HepG2 (cell line): ENCODE measurements at regions not wholly inside any gene's neighbourhood (a gene's known extent, or its start where the extent isn't known, plus 50 kb on each side); places are given as distances from the start of the nearest gene placed in this dataset.

Experiments used
- ATAC-seq: fragments of 200-7000 bp; cut with Tn5 transposase; 3 replicates; pipeline ENCODE4 v1.9.1; 2020; ENCODE audit warnings: mild to moderate bottlenecking, moderate library complexity
- BruUV-seq: library from RNA; stranded (reverse); fragments of 400-500 nt; replicated peaks from 2 replicates; lab custom pipeline; 2021; lab: Mats Ljungman, UMichigan
- CTCF ChIA-PET: fragments of 300-600 bp; formaldehyde crosslinking; extraction: SDS; loops from one replicate; lab custom pipeline; 2021; ENCODE audit warnings: low total read pairs, inconsistent platforms, low intra/inter-chr PET ratio; lab: Yijun Ruan, JAX
- POLR2A ChIA-PET: fragments of 350-600 bp; sonication (Branson Sonifier 250); formaldehyde crosslinking; loops from one replicate; lab custom pipeline; 2020; ENCODE audit warnings: antibody characterized with exemption, inconsistent platforms; lab: Yijun Ruan, JAX
- DNase-seq: peaks from one replicate; pipeline ENCODE4 v3.0.0-alpha.2; 2015; ENCODE audit warnings: low spot score
- FAIRE-seq: peaks from 3 replicates; lab custom pipeline; 2011; peaks lifted over from hg19 to GRCh38; lab: Jason Lieb, UNC
- H2AFZ ChIP-seq: one replicate; pipeline ENCODE4 v1.6.1; 2011; ENCODE audit warnings: low read length, inconsistent platforms
- H3K27ac ChIP-seq: fragments of 300-600 bp; 3 replicates; pipeline ENCODE4 v1.8.0; 2011; ENCODE audit warnings: mixed run types, mild to moderate bottlenecking, mixed read lengths, low read length, inconsistent platforms; ENCODE audit not compliant: insufficient read depth; ENCODE audit errors: extremely low read length
- H3K27me3 ChIP-seq, 2 experiments: fragments of 200-600 bp in 1 of 2; 2 replicates in 1 of 2; 3 replicates in 1 of 2; pipeline versions ENCODE4 v1.6.0 to v1.8.0; 2011; ENCODE audit warnings: low read length in 2 of 2, mild to moderate bottlenecking in 2 of 2, moderate library complexity in 2 of 2, inconsistent platforms in 1 of 2; ENCODE audit not compliant: insufficient read depth in 2 of 2, control insufficient read depth in 1 of 2
- H3K36me3 ChIP-seq, 2 experiments: fragments of 200-600 bp in 1 of 2; replicated peaks in 1 of 2; 2 replicates in 1 of 2; 3 replicates in 1 of 2; pipeline versions ENCODE4 v1.5.1 to v1.8.0; 2011; ENCODE audit warnings: low read length in 2 of 2, inconsistent platforms in 1 of 2; ENCODE audit not compliant: insufficient read depth in 2 of 2, control insufficient read depth in 1 of 2
- H3K4me1 ChIP-seq: 2 replicates; pipeline ENCODE4 v1.5.1; 2012; ENCODE audit warnings: low read length, inconsistent platforms; ENCODE audit not compliant: insufficient read depth
- H3K4me2 ChIP-seq: 2 replicates; pipeline ENCODE4 v1.6.0; 2011; ENCODE audit warnings: low read depth, low read length, inconsistent platforms
- H3K4me3 ChIP-seq, 3 experiments: fragments of 200-600 bp in 1 of 3; sonication (generic), shearing (Covaris generic) in 1 of 3; replicated peaks in 1 of 3; 2 replicates each; pipeline ENCODE4 v1.5.1; 2011 to 2016; ENCODE audit warnings: low read length in 3 of 3, inconsistent platforms in 2 of 3, low read depth in 2 of 3, mild to moderate bottlenecking in 2 of 3, control low read depth in 1 of 3, mixed read lengths in 1 of 3; ENCODE audit not compliant: insufficient read depth in 1 of 3
- H3K79me2 ChIP-seq: one replicate; pipeline ENCODE4 v1.6.1; 2011; ENCODE audit warnings: low read length, inconsistent platforms; ENCODE audit not compliant: insufficient read depth
- H3K9ac ChIP-seq: 2 replicates; pipeline ENCODE4 v1.6.0; 2011; ENCODE audit warnings: mild to moderate bottlenecking, low read depth, low read length, inconsistent platforms; ENCODE audit not compliant: insufficient read depth
- H3K9me3 ChIP-seq: 2 replicates; pipeline ENCODE4 v1.5.1; 2012; ENCODE audit warnings: mild to moderate bottlenecking, low read length
- H4K20me1 ChIP-seq: 2 replicates; pipeline ENCODE4 v1.6.0; 2011; ENCODE audit warnings: inconsistent platforms, mild to moderate bottlenecking, low read length, moderate library complexity; ENCODE audit not compliant: insufficient read depth
- ELF1 ChIP-seq: sonication (generic); formaldehyde crosslinking; IDR thresholded peaks from 2 replicates; pipeline ENCODE4 v1.4.0; 2020; ENCODE audit warnings: missing genetic modification reagents
- FOXC1 ChIP-seq: sonication (generic); formaldehyde crosslinking; IDR thresholded peaks from 2 replicates; pipeline ENCODE4 v1.8.0; 2022; ENCODE audit warnings: mild to moderate bottlenecking, missing genetic modification reagents, borderline replicate concordance
- GABPB1 ChIP-seq: IDR thresholded peaks from 2 replicates; pipeline ENCODE4 v1.6.1; 2016; ENCODE audit warnings: mild to moderate bottlenecking, missing genetic modification reagents, moderate library complexity, missing compliant biosample characterization
- GATA4 ChIP-seq: sonication (generic); IDR thresholded peaks from 2 replicates; pipeline ENCODE4 v1.6.1; 2016; ENCODE audit warnings: antibody characterized with exemption, low read depth, borderline replicate concordance
- HDAC1 ChIP-seq: sonication (generic); formaldehyde crosslinking; IDR thresholded peaks from 2 replicates; pipeline ENCODE4 v1.5.1; 2020; ENCODE audit warnings: mild to moderate bottlenecking, missing genetic modification reagents
- JUN ChIP-seq: sonication (generic); formaldehyde crosslinking; IDR thresholded peaks from 2 replicates; pipeline ENCODE4 v1.4.0; 2020; ENCODE audit warnings: mild to moderate bottlenecking, missing genetic modification reagents
- MED8 ChIP-seq: sonication (generic); formaldehyde crosslinking; IDR thresholded peaks from 2 replicates; pipeline ENCODE4 v1.8.1; 2023; ENCODE audit warnings: mild to moderate bottlenecking, missing genetic modification reagents; ENCODE audit not compliant: insufficient replicate concordance
- MTERF4 ChIP-seq: sonication (generic); formaldehyde crosslinking; IDR thresholded peaks from 2 replicates; pipeline ENCODE4 v1.8.0; 2023; ENCODE audit warnings: mild to moderate bottlenecking, missing genetic modification reagents
- MXD1 ChIP-seq: sonication (generic); formaldehyde crosslinking; IDR thresholded peaks from 2 replicates; pipeline ENCODE4 v1.4.0; 2020; ENCODE audit warnings: mild to moderate bottlenecking, missing genetic modification reagents
- MXD4 ChIP-seq: IDR thresholded peaks from 2 replicates; pipeline ENCODE4 v1.6.1; 2016; ENCODE audit warnings: mild to moderate bottlenecking, missing biosample characterization, missing genetic modification reagents
- RFX1 ChIP-seq: fragments of 450-650 bp; IDR thresholded peaks from 2 replicates; pipeline ENCODE4 v1.6.1; 2017
- SETDB1 ChIP-seq: sonication (generic); formaldehyde crosslinking; IDR thresholded peaks from 2 replicates; pipeline ENCODE4 v1.5.1; 2020; ENCODE audit warnings: missing genetic modification reagents, mild to moderate bottlenecking, borderline replicate concordance
- SP5 ChIP-seq: IDR thresholded peaks from 2 replicates; pipeline ENCODE4 v1.6.1; 2016; ENCODE audit warnings: low read depth, borderline replicate concordance
- SRSF9 ChIP-seq: fragments of 200-400 bp; formaldehyde crosslinking; IDR thresholded peaks from 2 replicates; pipeline ENCODE4 v1.6.1; 2018; ENCODE audit warnings: borderline replicate concordance, mild to moderate bottlenecking, low read depth, low read length; ENCODE audit not compliant: insufficient read depth, poor library complexity, severe bottlenecking
- ZNF543 ChIP-seq: sonication (generic); formaldehyde crosslinking; IDR thresholded peaks from 2 replicates; pipeline ENCODE4 v1.4.0; 2020; ENCODE audit warnings: mild to moderate bottlenecking, missing genetic modification reagents
- ZNF777 ChIP-seq: sonication (generic); formaldehyde crosslinking; IDR thresholded peaks from 2 replicates; pipeline ENCODE4 v1.4.0; 2020; ENCODE audit warnings: missing genetic modification reagents
- ZNF879 ChIP-seq: sonication (generic); formaldehyde crosslinking; IDR thresholded peaks from 2 replicates; pipeline ENCODE4 v1.8.1; 2023; ENCODE audit warnings: missing genetic modification reagents
- WGBS: methylation state at CpG from one replicate; pipeline ENCODE4 v1.1.6; 2017; ENCODE audit warnings: low lambda C conversion rate; 5-methylcytosine and 5-hydroxymethylcytosine counted together
- in situ Hi-C: cut with HindIII; loops from 2 replicates; pipeline ENCODE4 v1.10.0; 2017; ENCODE audit warnings: low pct_unique_long_range_greater_than_20kb; ENCODE audit not compliant: extremely low pct_ligation_motif_present
- intact Hi-C: fragments of 100-400 bp; cut with micrococcal nuclease; formaldehyde crosslinking; loops from one replicate; pipeline ENCODE4 v1.10.0; 2022; ENCODE audit not compliant: unreplicated experiment
- TF ChIP-seq, protein P1 (sequence below): sonication (generic); formaldehyde crosslinking; conservative IDR thresholded peaks from 2 replicates; pipeline ENCODE4 v1.8.0; 2022; ENCODE audit warnings: missing genetic modification reagents
- TF ChIP-seq, protein P2 (sequence below): IDR thresholded peaks from 2 replicates; pipeline ENCODE4 v1.6.1; 2018; ENCODE audit warnings: missing genetic modification reagents
- TF ChIP-seq, protein P3 (sequence below): sonication (generic); formaldehyde crosslinking; IDR thresholded peaks from 2 replicates; pipeline ENCODE4 v1.4.0; 2020; ENCODE audit warnings: mild to moderate bottlenecking, low read depth, missing genetic modification reagents

DNA sequence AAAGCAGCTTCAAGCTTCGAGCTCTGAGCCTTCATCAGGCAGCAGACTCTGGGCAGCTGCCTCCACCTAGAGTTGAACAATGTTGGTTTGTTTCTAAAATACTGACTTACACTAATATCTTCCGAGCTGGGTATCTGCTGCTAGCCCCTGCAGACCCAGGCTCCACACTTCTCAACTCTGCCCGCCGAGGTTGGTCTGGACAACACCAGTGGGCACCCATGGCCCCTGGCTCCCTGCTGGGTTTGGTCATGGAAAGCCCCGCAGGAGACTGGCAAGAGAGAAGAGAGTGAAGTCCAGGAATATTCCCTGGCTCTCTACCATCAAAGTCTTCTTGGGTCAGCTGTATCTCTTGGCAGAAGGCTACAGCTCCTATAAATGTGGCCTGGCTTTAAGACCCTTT lies 214.2 kb upstream of the TMEM132C start (continued):
- TF ChIP-seq, protein P1, sequence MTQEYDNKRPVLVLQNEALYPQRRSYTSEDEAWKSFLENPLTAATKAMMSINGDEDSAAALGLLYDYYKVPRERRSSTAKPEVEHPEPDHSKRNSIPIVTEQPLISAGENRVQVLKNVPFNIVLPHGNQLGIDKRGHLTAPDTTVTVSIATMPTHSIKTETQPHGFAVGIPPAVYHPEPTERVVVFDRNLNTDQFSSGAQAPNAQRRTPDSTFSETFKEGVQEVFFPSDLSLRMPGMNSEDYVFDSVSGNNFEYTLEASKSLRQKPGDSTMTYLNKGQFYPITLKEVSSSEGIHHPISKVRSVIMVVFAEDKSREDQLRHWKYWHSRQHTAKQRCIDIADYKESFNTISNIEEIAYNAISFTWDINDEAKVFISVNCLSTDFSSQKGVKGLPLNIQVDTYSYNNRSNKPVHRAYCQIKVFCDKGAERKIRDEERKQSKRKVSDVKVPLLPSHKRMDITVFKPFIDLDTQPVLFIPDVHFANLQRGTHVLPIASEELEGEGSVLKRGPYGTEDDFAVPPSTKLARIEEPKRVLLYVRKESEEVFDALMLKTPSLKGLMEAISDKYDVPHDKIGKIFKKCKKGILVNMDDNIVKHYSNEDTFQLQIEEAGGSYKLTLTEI (CRISPR knock-in tag) = no peak
- no peak for TF ChIP-seq MTERF4
- TF ChIP-seq MED8 (CRISPR knock-in tag) = no peak

- no peak overlapping the region for H3K27ac ChIP-seq
- no peaks in the 10 kb centered on the region for H3K36me3 ChIP-seq
- intact Hi-C loops (no loop called here), in situ Hi-C loops (no loop called here)
- BruUV-seq = no TSS peak
- DNase-seq (no peak), FAIRE-seq (no peak), ATAC-seq (no peak)
- no peaks in the 10 kb centered on the region for H3K79me2 ChIP-seq
- WGBS = 31% methylated on average over 6 of the region's 6 CpGs
- H3K4me1 ChIP-seq = no peaks in the 10 kb centered on the region
- H4K20me1 ChIP-seq = no peaks in the 10 kb centered on the region
- no peak overlapping the region for H3K4me2 ChIP-seq
- ChIA-PET CTCF (no interaction called here), POLR2A (no interaction called here)
- no peaks in the 10 kb centered on the region for H3K9me3 ChIP-seq
- H2AFZ ChIP-seq = no peak overlapping the region
- no peak overlapping the region for H3K4me3 ChIP-seq
- H3K9ac ChIP-seq = no peak overlapping the region
- H3K27me3 ChIP-seq = no peaks in the 10 kb centered on the region; a peak in 1 of 5 replicates
- TF ChIP-seq, protein P2, sequence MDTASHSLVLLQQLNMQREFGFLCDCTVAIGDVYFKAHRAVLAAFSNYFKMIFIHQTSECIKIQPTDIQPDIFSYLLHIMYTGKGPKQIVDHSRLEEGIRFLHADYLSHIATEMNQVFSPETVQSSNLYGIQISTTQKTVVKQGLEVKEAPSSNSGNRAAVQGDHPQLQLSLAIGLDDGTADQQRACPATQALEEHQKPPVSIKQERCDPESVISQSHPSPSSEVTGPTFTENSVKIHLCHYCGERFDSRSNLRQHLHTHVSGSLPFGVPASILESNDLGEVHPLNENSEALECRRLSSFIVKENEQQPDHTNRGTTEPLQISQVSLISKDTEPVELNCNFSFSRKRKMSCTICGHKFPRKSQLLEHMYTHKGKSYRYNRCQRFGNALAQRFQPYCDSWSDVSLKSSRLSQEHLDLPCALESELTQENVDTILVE (CRISPR knock-in tag) = no peak
- no peak for TF ChIP-seq ZNF543 (CRISPR knock-in tag)
- TF ChIP-seq ZNF879 (CRISPR knock-in tag) = no peak
- TF ChIP-seq, protein P3, sequence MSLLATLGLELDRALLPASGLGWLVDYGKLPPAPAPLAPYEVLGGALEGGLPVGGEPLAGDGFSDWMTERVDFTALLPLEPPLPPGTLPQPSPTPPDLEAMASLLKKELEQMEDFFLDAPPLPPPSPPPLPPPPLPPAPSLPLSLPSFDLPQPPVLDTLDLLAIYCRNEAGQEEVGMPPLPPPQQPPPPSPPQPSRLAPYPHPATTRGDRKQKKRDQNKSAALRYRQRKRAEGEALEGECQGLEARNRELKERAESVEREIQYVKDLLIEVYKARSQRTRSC (CRISPR knock-in tag) = no peak
- no peak for TF ChIP-seq FOXC1
- no peak for TF ChIP-seq MXD1
- TF ChIP-seq MXD4 (CRISPR knock-in tag) = no peak
- TF ChIP-seq GABPB1 (CRISPR knock-in tag) = no peak
- TF ChIP-seq HDAC1 (CRISPR knock-in tag) = no peak
- no peak for TF ChIP-seq SETDB1
- TF ChIP-seq SRSF9 = no peak
- TF ChIP-seq JUN (CRISPR knock-in tag) = no peak
- TF ChIP-seq ELF1 = no peak
- TF ChIP-seq SP5 = no peak
- TF ChIP-seq ZNF777 (CRISPR knock-in tag) = no peak
- no peak for TF ChIP-seq GATA4
- TF ChIP-seq RFX1 = no peak
Measured at GRCh38 chr12:128055567-128055966, 211.4 kb upstream of the TMEM132C start.
